SK-N-SH treated with all-trans-retinoic acid at 6 μM for 48 hours (cell line): ENCODE measurements at regions not wholly inside any gene's neighbourhood (a gene's known extent, or its start where the extent isn't known, plus 50 kb on each side); places are given as distances from the start of the nearest gene placed in this dataset.

Source experiments
- ATAC-seq: fragments of 200-7000 bp; cut with Tn5 transposase; 3 replicates; pipeline ENCODE4 v1.9.1; 2020; ENCODE audit warnings: mild to moderate bottlenecking, moderate library complexity
- ARNTL ChIP-seq: fragments of 450-650 bp; formaldehyde crosslinking; IDR thresholded peaks from 2 replicates; pipeline ENCODE4 v1.5.0; 2020; ENCODE audit warnings: low read depth, mild to moderate bottlenecking, moderate library complexity, borderline replicate concordance
- BACH2 ChIP-seq: fragments of 250-450 bp; sonication (Bioruptor Pico); IDR thresholded peaks from 2 replicates; pipeline ENCODE4 v1.9.0; 2021; ENCODE audit warnings: mild to moderate bottlenecking, borderline replicate concordance
- CREB5 ChIP-seq: fragments of 250-450 bp; sonication (Bioruptor Pico); IDR thresholded peaks from 2 replicates; pipeline ENCODE4 v1.5.1; 2020; ENCODE audit warnings: low read depth, mild to moderate bottlenecking, moderate library complexity
- CSDC2 ChIP-seq: fragments of 250-450 bp; sonication (Bioruptor Pico); IDR thresholded peaks from 2 replicates; pipeline ENCODE4 v1.5.0; 2020; ENCODE audit warnings: mild to moderate bottlenecking, moderate library complexity
- CSRNP3 ChIP-seq: fragments of 250-450 bp; sonication (Bioruptor Pico); IDR thresholded peaks from 2 replicates; pipeline ENCODE4 v1.5.1; 2021; ENCODE audit warnings: mild to moderate bottlenecking, moderate library complexity
- ESRRG ChIP-seq: fragments of 250-450 bp; sonication (Bioruptor Pico); IDR thresholded peaks from 2 replicates; pipeline ENCODE4 v1.6.1; 2021; ENCODE audit warnings: mild to moderate bottlenecking
- GLIS3 ChIP-seq: fragments of 250-450 bp; sonication (Bioruptor Pico); IDR thresholded peaks from 2 replicates; pipeline ENCODE4 v1.5.0; 2020; ENCODE audit warnings: mild to moderate bottlenecking, moderate library complexity
- ISL1 ChIP-seq: fragments of 250-450 bp; sonication (Bioruptor Pico); IDR thresholded peaks from 2 replicates; pipeline ENCODE4 v2.1.2; 2022; ENCODE audit warnings: mild to moderate bottlenecking, moderate library complexity
- OSR1 ChIP-seq: fragments of 250-450 bp; sonication (Bioruptor Pico); IDR thresholded peaks from 2 replicates; pipeline ENCODE4 v1.8.0; 2022; ENCODE audit warnings: moderate library complexity, mild to moderate bottlenecking, inconsistent platforms
- PPARA ChIP-seq: fragments of 250-450 bp; sonication (Bioruptor Pico); IDR thresholded peaks from 2 replicates; pipeline ENCODE4 v1.5.0; 2020; ENCODE audit warnings: mild to moderate bottlenecking, borderline replicate concordance
- SNAI2 ChIP-seq: fragments of 250-450 bp; sonication (Bioruptor Pico); IDR thresholded peaks from 2 replicates; pipeline ENCODE4 v1.5.0; 2020; ENCODE audit warnings: mild to moderate bottlenecking, moderate library complexity
- TCF4 ChIP-seq: fragments of 250-450 bp; sonication (Bioruptor Pico); IDR thresholded peaks from 2 replicates; pipeline ENCODE4 v1.8.0; 2021; ENCODE audit warnings: mild to moderate bottlenecking, moderate library complexity, borderline replicate concordance
- TOX ChIP-seq: fragments of 250-450 bp; sonication (Bioruptor Pico); IDR thresholded peaks from 2 replicates; pipeline ENCODE4 v1.8.0; 2021; ENCODE audit warnings: mild to moderate bottlenecking, moderate library complexity, borderline replicate concordance
- ZC3H10 ChIP-seq: fragments of 250-450 bp; sonication (Bioruptor Pico); IDR thresholded peaks from 2 replicates; pipeline ENCODE4 v1.5.1; 2021; ENCODE audit warnings: mild to moderate bottlenecking, moderate library complexity
- ZFP3 ChIP-seq: fragments of 250-450 bp; sonication (Bioruptor Pico); IDR thresholded peaks from 2 replicates; pipeline ENCODE4 v1.5.0; 2020; ENCODE audit warnings: mild to moderate bottlenecking, moderate library complexity
- ZNF565 ChIP-seq: fragments of 450-650 bp; formaldehyde crosslinking; conservative IDR thresholded peaks from 2 replicates; pipeline ENCODE4 v1.5.0; 2020; ENCODE audit warnings: low read depth, mild to moderate bottlenecking, moderate library complexity
- ZNF70 ChIP-seq: fragments of 450-650 bp; formaldehyde crosslinking; IDR thresholded peaks from 2 replicates; pipeline ENCODE4 v1.5.0; 2020; ENCODE audit warnings: mild to moderate bottlenecking, moderate library complexity
- ZNF8 ChIP-seq: fragments of 450-650 bp; formaldehyde crosslinking; IDR thresholded peaks from 2 replicates; pipeline ENCODE4 v1.5.0; 2020; ENCODE audit warnings: mild to moderate bottlenecking, moderate library complexity
- TF ChIP-seq, protein P1 (sequence below): fragments of 250-450 bp; sonication (Bioruptor Pico); IDR thresholded peaks from 2 replicates; pipeline ENCODE4 v1.8.0; 2020; ENCODE audit warnings: mild to moderate bottlenecking, moderate library complexity, borderline replicate concordance
- TF ChIP-seq, protein P2 (sequence below): fragments of 250-450 bp; sonication (Bioruptor Pico); IDR thresholded peaks from 2 replicates; pipeline ENCODE4 v1.5.0; 2020; ENCODE audit warnings: mild to moderate bottlenecking, moderate library complexity

- TF ChIP-seq ARNTL (CRISPR knock-in tag): no peak
- TF ChIP-seq ZNF8: no peak
- no peak for TF ChIP-seq TOX (CRISPR knock-in tag)
- no peak for TF ChIP-seq ZNF565 (CRISPR knock-in tag)
- TF ChIP-seq, protein P1, sequence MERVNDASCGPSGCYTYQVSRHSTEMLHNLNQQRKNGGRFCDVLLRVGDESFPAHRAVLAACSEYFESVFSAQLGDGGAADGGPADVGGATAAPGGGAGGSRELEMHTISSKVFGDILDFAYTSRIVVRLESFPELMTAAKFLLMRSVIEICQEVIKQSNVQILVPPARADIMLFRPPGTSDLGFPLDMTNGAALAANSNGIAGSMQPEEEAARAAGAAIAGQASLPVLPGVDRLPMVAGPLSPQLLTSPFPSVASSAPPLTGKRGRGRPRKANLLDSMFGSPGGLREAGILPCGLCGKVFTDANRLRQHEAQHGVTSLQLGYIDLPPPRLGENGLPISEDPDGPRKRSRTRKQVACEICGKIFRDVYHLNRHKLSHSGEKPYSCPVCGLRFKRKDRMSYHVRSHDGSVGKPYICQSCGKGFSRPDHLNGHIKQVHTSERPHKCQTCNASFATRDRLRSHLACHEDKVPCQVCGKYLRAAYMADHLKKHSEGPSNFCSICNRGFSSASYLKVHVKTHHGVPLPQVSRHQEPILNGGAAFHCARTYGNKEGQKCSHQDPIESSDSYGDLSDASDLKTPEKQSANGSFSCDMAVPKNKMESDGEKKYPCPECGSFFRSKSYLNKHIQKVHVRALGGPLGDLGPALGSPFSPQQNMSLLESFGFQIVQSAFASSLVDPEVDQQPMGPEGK (CRISPR knock-in tag): no peak
- TF ChIP-seq SNAI2 (CRISPR knock-in tag): no peak
- no peak for TF ChIP-seq TCF4 (CRISPR knock-in tag)
- TF ChIP-seq OSR1: no peak
- TF ChIP-seq ISL1: no peak
- TF ChIP-seq ZC3H10 (CRISPR knock-in tag): no peak
- TF ChIP-seq GLIS3: no peak
These were observed 205.2 kb upstream of the CHAC2 start for GRCh38 chr2:53562407-53562806.

GRCh38 chr2:53561155-53561554 is 206.4 kb upstream of the CHAC2 start:
- ATAC-seq: no peak
- TF ChIP-seq CSDC2 (CRISPR knock-in tag): no peak
- no peak for TF ChIP-seq BACH2 (CRISPR knock-in tag)
- no peak for TF ChIP-seq PPARA (CRISPR knock-in tag)
- TF ChIP-seq, protein P1 (CRISPR knock-in tag): no peak
- no peak for TF ChIP-seq CREB5 (CRISPR knock-in tag)
- no peak for TF ChIP-seq OSR1

More at GRCh38 chr2:53562407-53562806, 205.2 kb upstream of the CHAC2 start:
- no peak for ATAC-seq

- TF ChIP-seq, protein P2, sequence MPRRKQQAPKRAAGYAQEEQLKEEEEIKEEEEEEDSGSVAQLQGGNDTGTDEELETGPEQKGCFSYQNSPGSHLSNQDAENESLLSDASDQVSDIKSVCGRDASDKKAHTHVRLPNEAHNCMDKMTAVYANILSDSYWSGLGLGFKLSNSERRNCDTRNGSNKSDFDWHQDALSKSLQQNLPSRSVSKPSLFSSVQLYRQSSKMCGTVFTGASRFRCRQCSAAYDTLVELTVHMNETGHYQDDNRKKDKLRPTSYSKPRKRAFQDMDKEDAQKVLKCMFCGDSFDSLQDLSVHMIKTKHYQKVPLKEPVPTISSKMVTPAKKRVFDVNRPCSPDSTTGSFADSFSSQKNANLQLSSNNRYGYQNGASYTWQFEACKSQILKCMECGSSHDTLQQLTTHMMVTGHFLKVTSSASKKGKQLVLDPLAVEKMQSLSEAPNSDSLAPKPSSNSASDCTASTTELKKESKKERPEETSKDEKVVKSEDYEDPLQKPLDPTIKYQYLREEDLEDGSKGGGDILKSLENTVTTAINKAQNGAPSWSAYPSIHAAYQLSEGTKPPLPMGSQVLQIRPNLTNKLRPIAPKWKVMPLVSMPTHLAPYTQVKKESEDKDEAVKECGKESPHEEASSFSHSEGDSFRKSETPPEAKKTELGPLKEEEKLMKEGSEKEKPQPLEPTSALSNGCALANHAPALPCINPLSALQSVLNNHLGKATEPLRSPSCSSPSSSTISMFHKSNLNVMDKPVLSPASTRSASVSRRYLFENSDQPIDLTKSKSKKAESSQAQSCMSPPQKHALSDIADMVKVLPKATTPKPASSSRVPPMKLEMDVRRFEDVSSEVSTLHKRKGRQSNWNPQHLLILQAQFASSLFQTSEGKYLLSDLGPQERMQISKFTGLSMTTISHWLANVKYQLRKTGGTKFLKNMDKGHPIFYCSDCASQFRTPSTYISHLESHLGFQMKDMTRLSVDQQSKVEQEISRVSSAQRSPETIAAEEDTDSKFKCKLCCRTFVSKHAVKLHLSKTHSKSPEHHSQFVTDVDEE (CRISPR knock-in tag): no peak
- TF ChIP-seq ZNF70 (CRISPR knock-in tag): no peak
- no peak for TF ChIP-seq SNAI2 (CRISPR knock-in tag)
- TF ChIP-seq ESRRG (CRISPR knock-in tag): no peak
- no peak for TF ChIP-seq TCF4 (CRISPR knock-in tag)
- TF ChIP-seq OSR1: no peak
- TF ChIP-seq ZNF8: no peak
- TF ChIP-seq ZFP3: no peak
- ATAC-seq: no peak
These were observed 208.2 kb upstream of the CHAC2 start for GRCh38 chr2:53559302-53559966.

DNA sequence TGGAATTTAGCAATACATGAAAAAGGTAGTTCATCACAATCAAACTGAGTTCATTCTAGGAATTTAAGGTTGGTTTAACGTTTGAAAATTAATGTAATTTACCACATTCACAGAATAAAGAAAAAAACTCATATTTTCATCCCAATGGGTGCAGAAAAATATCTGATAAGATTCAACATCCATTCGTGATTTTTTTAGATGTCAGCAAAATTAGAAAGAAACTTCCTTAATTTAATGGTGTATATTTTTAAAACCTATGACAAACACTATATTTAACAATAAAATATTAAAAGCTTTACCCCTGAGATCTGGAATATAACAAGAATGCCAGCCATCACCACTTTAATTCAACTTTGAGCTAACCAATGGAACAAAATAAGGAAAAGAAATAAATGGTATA is 208.7 kb upstream of the CHAC2 start:
- no peak for ATAC-seq
- TF ChIP-seq TCF4 (CRISPR knock-in tag) (no peak), CSRNP3 (CRISPR knock-in tag) (no peak), ZNF8 (no peak), CSDC2 (CRISPR knock-in tag) (no peak)
- TF ChIP-seq, all 23 proteins: peak for 0
